Limb (tissue), 2 donors: ENCODE measurements at regions not wholly inside any gene's neighbourhood (a gene's known extent, or its start where the extent isn't known, plus 50 kb on each side); places are given as distances from the start of the nearest gene placed in this dataset.
"Not testable (repeated sequence)": the region's sequence is repeated elsewhere in the genome, so short reads cannot be mapped to it uniquely, and the experiment has no call there.

Experiments
- DNase-seq, 2 donors: peaks; one replicate each; pipeline ENCODE4 v3.0.0-alpha.2; 2016; ENCODE audit errors: extremely low spot score in 2 of 2

- DNase-seq, result no peak
These were observed 1572.7 kb upstream of the PRR20A start for GRCh38 chr13:55567721-55568625.

DNA sequence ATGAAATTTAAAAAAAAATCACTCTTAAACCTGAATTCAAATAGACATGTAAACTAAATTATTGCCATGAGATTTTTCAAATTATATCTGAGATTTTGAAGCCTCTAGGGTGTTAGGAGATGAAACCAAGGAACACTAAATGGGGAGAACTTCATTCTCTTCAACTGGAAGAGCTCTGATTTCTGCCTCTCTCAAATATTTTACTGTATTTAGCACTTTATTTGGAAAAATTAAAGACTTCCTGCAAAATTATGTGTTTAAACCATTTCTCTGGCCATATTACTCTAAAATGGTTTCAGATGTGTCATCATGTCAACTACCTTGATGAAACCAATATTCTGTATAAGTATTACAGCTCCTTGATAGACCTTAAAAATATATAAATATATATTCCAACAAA, 1571.6 kb upstream of the PRR20A start:
- no peak for DNase-seq

DNA sequence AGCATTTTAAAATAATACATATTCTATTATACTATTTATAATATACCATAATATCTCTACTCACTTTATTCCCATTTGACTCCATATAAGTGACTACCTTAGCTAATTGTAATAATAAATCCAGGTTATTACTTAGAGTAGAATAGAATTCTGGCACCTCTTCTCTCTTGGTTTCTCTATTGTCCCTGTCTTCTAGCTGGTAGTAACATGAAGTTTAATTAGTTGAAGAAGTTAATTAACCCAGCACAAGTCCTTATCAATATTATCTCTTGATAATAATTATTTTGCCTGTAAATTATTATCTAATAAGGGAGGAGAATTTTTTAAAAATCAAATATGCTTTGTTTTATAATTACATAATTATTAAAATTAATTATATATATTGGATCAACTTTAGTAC, 1571.2 kb upstream of the PRR20A start:
- DNase-seq, result no peak

DNA sequence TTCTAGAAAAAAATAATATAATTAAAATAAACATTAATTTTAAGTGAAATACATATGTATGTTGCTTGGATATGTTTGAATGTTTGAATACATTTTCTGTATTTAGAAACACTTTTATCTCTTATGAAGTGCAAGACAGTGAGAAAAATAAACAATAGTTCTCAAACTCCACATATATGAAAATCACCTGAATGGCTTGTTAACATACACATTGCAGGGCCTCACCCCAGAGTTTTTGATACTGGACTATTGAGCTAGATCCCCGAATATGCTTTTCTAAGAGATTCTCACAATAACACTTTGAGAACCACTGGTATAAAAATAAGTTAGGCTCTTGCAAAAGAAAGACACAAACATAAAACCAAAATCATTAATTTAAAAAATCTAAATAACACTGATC, 1570.3 kb upstream of the PRR20A start:
- no peak for DNase-seq

DNA sequence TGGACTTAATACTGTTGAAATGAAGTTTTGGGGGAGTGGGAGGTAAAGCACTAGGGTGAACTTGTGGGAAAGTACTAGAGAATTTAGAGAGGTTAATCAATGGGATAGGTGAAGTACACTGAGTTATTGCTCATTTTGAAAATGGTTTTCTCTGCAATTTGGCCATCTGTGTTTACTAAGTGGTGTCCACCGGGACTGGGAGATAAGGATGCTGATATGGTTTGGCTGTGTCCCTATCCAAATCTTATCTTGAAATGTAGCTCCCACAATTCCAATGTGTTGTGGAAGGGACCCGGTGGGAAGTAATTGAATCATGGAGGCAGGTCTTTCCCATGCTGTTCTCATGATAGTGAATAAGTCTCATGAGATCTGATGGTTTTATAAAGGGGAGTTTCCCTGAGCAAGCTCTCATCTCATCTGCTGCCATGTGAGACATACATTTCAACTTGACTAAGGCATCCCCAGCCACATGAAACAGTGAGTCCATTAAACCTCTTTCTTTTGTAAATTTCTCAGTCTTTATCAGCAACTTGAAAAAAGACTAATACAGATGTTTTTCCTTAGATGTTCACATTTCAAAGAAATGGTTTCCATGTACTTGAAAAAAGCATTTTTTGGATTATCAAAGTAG, 1569.4 kb upstream of the PRR20A start:
- DNase-seq, result no peak

GRCh38 chr13:55572408-55572807, 1568.3 kb upstream of the PRR20A start:
- DNase-seq, result no peak

GRCh38 chr13:55572862-55573261, 1567.9 kb upstream of the PRR20A start:
- DNase-seq, result no peak

GRCh38 chr13:55573565-55573964, 1567.2 kb upstream of the PRR20A start:
- no peak for DNase-seq

DNA sequence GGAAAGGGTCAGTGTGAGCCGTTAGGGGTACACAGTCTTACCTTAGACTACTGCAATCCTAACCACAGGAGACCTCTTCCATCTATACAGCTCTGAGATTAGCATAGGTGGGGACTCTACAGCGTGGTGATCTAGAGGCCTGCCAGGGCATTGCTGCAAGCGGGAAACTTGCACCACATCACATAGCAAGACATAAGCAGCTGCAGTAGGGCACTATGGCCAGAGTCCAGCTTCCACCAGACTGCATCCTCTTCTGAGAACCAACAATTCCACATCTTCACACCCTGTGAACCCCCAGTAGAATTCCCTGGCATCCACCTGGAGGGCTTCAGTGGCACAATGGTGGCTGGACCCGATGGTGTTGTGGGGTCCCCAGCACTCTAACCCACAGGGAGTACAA, 1564.3 kb upstream of the PRR20A start:
- DNase-seq, result no peak

DNA sequence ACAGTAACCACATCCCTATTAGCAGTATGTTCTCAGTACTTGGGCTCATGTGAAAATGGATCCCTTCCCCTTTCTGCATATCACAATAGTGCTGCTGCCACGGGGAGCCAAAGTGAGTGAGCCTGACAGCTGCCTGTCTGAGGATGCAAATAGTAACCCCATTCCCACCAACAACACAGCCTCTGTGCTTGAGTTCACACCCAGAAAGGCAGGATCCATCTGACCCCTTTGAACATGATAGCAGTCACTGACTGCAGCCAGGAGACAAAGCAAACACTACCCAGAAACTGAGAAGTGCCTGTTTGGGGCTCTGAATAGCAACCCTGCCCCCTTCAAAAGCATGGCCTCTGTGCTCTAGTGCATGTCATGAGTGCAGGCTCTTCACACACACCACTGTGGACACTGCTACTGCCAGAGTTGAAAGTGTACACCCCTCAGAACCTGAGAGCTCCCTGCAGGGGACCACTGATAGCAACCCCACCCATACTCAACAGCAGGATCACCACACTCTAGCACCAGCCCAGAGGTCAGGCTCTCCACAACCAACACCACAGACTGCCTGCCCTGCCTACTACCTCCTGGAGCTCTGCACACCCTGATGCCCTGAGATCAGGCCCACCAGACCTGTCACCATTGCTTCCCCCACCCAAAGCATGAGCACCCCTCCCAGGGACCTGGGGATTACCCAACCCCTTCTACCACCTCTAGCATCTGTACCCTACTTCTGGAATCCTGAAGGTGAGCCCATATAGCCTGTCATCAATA, 1563.5 kb upstream of the PRR20A start:
- DNase-seq, result no peak

GRCh38 chr13:55577847-55578210, 1562.9 kb upstream of the PRR20A start:
- DNase-seq, result no peak

- not testable (repeated sequence) for DNase-seq
These were observed 1558.4 kb upstream of the PRR20A start for GRCh38 chr13:55582294-55582693.

GRCh38 chr13:55583953-55584593, 1556.6 kb upstream of the PRR20A start:
- no peak for DNase-seq

DNA sequence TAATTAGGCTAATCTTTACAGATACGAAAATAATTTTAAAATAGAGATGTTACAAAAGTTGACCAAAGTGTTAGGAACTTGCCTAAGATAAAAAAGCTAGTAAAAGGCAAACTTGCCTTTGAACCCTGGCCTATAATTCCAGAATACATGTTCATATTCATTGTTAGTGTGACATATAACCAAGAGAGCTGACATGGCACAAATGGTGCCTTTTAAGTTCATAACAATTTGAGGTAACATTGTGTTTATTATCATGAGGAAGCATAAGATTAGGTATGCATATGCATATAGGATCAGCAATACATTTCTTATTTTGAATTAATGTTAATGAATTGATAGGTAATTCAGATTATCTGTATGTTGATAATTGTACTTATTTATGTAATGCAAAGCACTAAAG, 1537.9 kb upstream of the PRR20A start:
- no peak for DNase-seq

GRCh38 chr13:55606045-55606665, 1534.6 kb upstream of the PRR20A start:
- DNase-seq, result no peak

DNA sequence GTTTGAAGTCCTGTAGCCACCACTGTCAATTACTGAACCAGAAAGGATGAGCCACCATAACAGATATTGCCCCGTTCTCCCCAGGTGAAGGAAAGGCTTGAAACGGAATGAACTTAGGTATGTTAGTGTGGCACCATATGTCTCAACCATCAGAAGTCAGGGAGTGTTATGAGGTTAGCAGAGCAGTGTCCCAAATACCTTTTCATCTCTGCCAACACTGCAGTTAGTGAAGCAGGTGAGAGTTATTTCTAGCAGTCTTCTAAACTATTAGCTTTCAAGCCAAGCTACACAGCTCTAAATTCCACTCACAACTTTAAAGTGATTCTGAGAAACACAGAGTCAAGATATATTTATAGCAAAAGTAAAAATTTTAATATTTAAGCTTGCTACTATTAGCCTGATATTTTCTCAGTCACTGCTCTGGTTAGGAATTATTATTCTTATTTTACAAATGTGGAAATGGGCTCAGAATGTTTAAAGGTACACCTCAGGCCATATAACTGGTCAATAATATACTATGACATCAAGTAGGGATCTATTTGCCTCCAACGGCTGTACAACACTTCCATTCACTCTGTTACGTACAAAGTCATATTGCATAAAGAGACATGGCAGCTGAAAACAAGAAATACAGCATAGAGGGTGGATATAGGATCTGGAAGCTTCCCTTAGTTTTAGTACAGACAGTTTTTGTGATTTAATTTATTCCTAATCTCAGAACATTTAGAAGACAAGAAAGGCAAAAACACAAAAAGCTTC, 1527.1 kb upstream of the PRR20A start:
- DNase-seq, result no peak

GRCh38 chr13:55615081-55615480, 1525.6 kb upstream of the PRR20A start:
- DNase-seq, result no peak

- no peak for DNase-seq
These were observed 1523.5 kb upstream of the PRR20A start for GRCh38 chr13:55617241-55617640.

DNA sequence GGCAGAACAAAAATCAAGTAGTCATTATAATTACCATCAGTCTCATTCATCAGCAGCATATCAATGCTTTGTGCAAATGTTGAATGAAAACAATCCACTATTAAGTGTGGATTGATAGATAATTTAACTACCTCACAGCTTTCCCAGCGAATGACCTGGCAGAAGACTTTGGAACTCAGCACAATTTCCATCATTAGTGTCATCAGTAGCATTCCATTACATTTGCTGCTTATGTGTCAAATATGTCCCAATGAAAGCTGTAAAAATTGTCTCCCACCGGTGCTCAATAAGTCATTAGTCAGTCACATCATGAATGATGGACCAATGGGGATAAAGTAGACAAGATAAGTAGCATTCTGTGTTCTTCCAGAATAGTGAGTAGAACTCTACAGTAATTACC, 1513.5 kb upstream of the PRR20A start:
- no peak for DNase-seq

GRCh38 chr13:55632402-55632801, 1508.3 kb upstream of the PRR20A start:
- no peak for DNase-seq

DNA sequence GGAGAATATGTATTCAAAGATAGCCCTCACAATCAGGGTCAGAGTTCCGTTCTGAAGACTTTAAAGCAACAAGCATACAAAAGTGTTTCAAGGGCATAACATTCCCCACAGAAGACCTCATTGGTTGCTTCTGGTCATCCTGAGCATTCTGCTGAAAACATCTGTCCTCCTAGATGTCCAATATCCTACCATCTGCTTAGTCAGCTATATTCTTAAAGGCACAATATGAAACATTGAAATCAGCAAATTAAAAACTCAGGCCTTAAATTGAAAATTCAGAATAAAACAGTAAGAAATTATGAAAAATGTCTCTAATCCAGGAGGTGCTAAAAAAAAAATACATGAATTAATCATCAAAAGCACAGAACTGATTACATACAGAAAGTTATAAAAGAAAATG, 1491.2 kb upstream of the PRR20A start:
- DNase-seq, result no peak
